Transverse colon (tissue), 4 donors: ENCODE measurements at regions not wholly inside any gene's neighbourhood (a gene's known extent, or its start where the extent isn't known, plus 50 kb on each side); places are given as distances from the start of the nearest gene placed in this dataset.

Experiments used
- DNase-seq: peaks from one replicate; pipeline ENCODE4 v3.0.0-alpha.2; 2019
- H3K27ac ChIP-seq, 4 donors: fragments of 200-600 bp; sonication (generic); 2 replicates each; pipeline ENCODE4 v1.5.1; 2016 to 2018; ENCODE audit warnings: inconsistent platforms in 4 of 4
- H3K27me3 ChIP-seq: fragments of 200-600 bp; sonication (generic); 2 replicates; pipeline ENCODE4 v1.5.1; 2017; ENCODE audit warnings: inconsistent platforms
- H3K36me3 ChIP-seq, 4 donors: fragments of 200-600 bp; sonication (generic); 2 replicates each; pipeline ENCODE4 v1.5.1; 2017 to 2019; ENCODE audit warnings: inconsistent platforms in 4 of 4
- H3K4me1 ChIP-seq, 4 donors: fragments of 200-600 bp; sonication (generic); 2 replicates each; pipeline ENCODE4 v1.5.1; 2017 to 2020; ENCODE audit warnings: inconsistent platforms in 4 of 4
- H3K4me3 ChIP-seq, 4 donors: fragments of 200-600 bp; sonication (generic); 1 replicate in 1 of 4; 2 replicates in 3 of 4; pipeline versions ENCODE4 v1.5.1 to v1.6.1; 2017 to 2019; ENCODE audit warnings: inconsistent platforms in 4 of 4
- H3K9me3 ChIP-seq, 2 donors: fragments of 200-600 bp; sonication (generic); 2 replicates each; pipeline ENCODE4 v1.5.1; 2017 to 2019; ENCODE audit warnings: inconsistent platforms in 2 of 2
- CTCF ChIP-seq, 5 experiments: fragments of 200-600 bp in 3 of 5; fragments of 450-650 bp in 2 of 5; sonication (generic) in 3 of 5; IDR thresholded peaks; 1 replicate in 2 of 5; 2 replicates in 3 of 5; pipeline ENCODE4 v1.5.1; 2016 to 2017; ENCODE audit warnings: antibody characterized with exemption in 5 of 5, inconsistent platforms in 3 of 5, mild to moderate bottlenecking in 2 of 5, moderate library complexity in 1 of 5
- EP300 ChIP-seq: sonication (generic); formaldehyde crosslinking; IDR thresholded peaks from one replicate; pipeline ENCODE4 v1.6.1; 2017; ENCODE audit warnings: antibody characterized with exemption, low read depth
- POLR2A ChIP-seq: fragments of 450-650 bp; IDR thresholded peaks from one replicate; pipeline ENCODE4 v1.6.1; 2016; ENCODE audit warnings: antibody characterized with exemption, mild to moderate bottlenecking, moderate library complexity
- POLR2AphosphoS5 ChIP-seq, 3 donors: sonication (generic); formaldehyde crosslinking; IDR thresholded peaks; one replicate each; pipeline ENCODE4 v1.6.1; 2016; ENCODE audit warnings: antibody characterized with exemption in 3 of 3
- WGBS, 2 donors: methylation state at CpG; one replicate each; pipeline ENCODE4 v1.1.5; 2018; ENCODE audit warnings: low coverage in 1 of 2; 5-methylcytosine and 5-hydroxymethylcytosine counted together
- in situ Hi-C, 4 donors: fragments of 200-750 bp; cut with MboI; loops; one replicate each; pipeline versions ENCODE4 v1.15.0 to v1.15.1; 2017; ENCODE audit warnings: low sequenced_read_pairs in 3 of 4, low pct_ligation_motif_present in 1 of 4, low pct_unique_long_range_greater_than_20kb in 1 of 4
- intact Hi-C: fragments of 100-400 bp; cut with DNase I; formaldehyde crosslinking; loops from one replicate; pipeline ENCODE4 v1.15.1; 2023; ENCODE audit warnings: low total_unique reads

GRCh38 chr9:86557063-86557766 lies 203.0 kb upstream of the TUT7 start:
- Histone ChIP-seq H3K27ac (no peak overlapping the region), H3K4me1 (no peaks in the 10 kb centered on the region), H3K36me3 (no peaks in the 10 kb centered on the region), H3K9me3 (no peaks in the 10 kb centered on the region), H3K27me3 (peaks cover 5% of the 10 kb centered on the region), H3K4me3 (no peak overlapping the region)
- in situ Hi-C loops = no loop called here
- intact Hi-C loops = no loop called here
- DNase-seq = no peak
- TF ChIP-seq POLR2AphosphoS5 (IDR thresholded peaks at IDR 0.05) (no peak), CTCF (IDR thresholded peaks at IDR 0.05) (no peak), POLR2A (no peak), EP300 (no peak)
- WGBS, 2 donors = 56% methylated on average over 2 to 7 of the region's 7 CpGs

- intact Hi-C loops (no loop called here), in situ Hi-C loops (no loop called here)
- H3K4me1 ChIP-seq = no peaks in the 10 kb centered on the region
- DNase-seq = no peak
- H3K27me3 ChIP-seq = no peaks in the 10 kb centered on the region
- no peaks in the 10 kb centered on the region for H3K9me3 ChIP-seq
- TF ChIP-seq POLR2AphosphoS5 (IDR thresholded peaks at IDR 0.05) (no peak), CTCF (IDR thresholded peaks at IDR 0.05) (no peak), EP300 (no peak), POLR2A (no peak)
- WGBS, 2 donors = 49 to 62% methylated on average over 2 of the region's 2 CpGs
- H3K36me3 ChIP-seq = no peaks in the 10 kb centered on the region
- no peak overlapping the region for H3K27ac ChIP-seq
- H3K4me3 ChIP-seq = no peak overlapping the region
Measured at GRCh38 chr9:86555661-86556060, 201.5 kb upstream of the TUT7 start.

- no peak overlapping the region for H3K4me3 ChIP-seq
- intact Hi-C loops (no loop called here), in situ Hi-C loops (no loop called here)
- WGBS, 2 donors = 80 to 84% methylated on average over 2 of the region's 2 CpGs
- no peak for TF ChIP-seq POLR2AphosphoS5 (IDR thresholded peaks at IDR 0.05)
- TF ChIP-seq CTCF (IDR thresholded peaks at IDR 0.05) = no peak
- TF ChIP-seq EP300 = no peak
- TF ChIP-seq POLR2A = no peak
- H3K36me3 ChIP-seq = no peaks in the 10 kb centered on the region
- DNase-seq = no peak
- H3K9me3 ChIP-seq = no peaks in the 10 kb centered on the region
- H3K27ac ChIP-seq = no peak overlapping the region
- no peaks in the 10 kb centered on the region for H3K4me1 ChIP-seq
- H3K27me3 ChIP-seq = no peaks in the 10 kb centered on the region
Measured at GRCh38 chr9:86550401-86550800, 196.2 kb upstream of the TUT7 start.

GRCh38 chr9:86549920-86550319 lies 195.7 kb upstream of the TUT7 start:
- in situ Hi-C loops (no loop called here), intact Hi-C loops (no loop called here)
- no peak for DNase-seq
- no peaks in the 10 kb centered on the region for H3K36me3 ChIP-seq
- no peak overlapping the region for H3K27ac ChIP-seq
- 51 to 59% methylated on average over 2 of the region's 2 CpGs for WGBS, 2 donors
- no peaks in the 10 kb centered on the region for H3K27me3 ChIP-seq
- no peaks in the 10 kb centered on the region for H3K4me1 ChIP-seq
- TF ChIP-seq CTCF (IDR thresholded peaks at IDR 0.05) (no peak), EP300 (no peak), POLR2A (no peak), POLR2AphosphoS5 (IDR thresholded peaks at IDR 0.05) (no peak)
- no peaks in the 10 kb centered on the region for H3K9me3 ChIP-seq
- no peak overlapping the region for H3K4me3 ChIP-seq
